NB4 (cell line): ENCODE measurements at regions not wholly inside any gene's neighbourhood (a gene's known extent, or its start where the extent isn't known, plus 50 kb on each side); places are given as distances from the start of the nearest gene placed in this dataset.
"Not testable (repeated sequence)": the region's sequence is repeated elsewhere in the genome, so short reads cannot be mapped to it uniquely, and the experiment has no call there.

Experiments
- DNase-seq: peaks from one replicate; pipeline ENCODE4 v3.0.0; 2010; ENCODE audit warnings: low read depth
- H3K4me3 ChIP-seq: one replicate; pipeline ENCODE4 v1.5.1; 2011; ENCODE audit warnings: mild to moderate bottlenecking, low read depth, low read length, moderate library complexity
- MYC ChIP-seq: IDR thresholded peaks from 2 replicates; pipeline ENCODE4 v1.6.1; 2011; ENCODE audit warnings: low read depth, low read length
- POLR2A ChIP-seq: IDR thresholded peaks from 2 replicates; pipeline ENCODE4 v1.6.1; 2011; ENCODE audit warnings: mild to moderate bottlenecking; ENCODE audit not compliant: insufficient read length; ENCODE audit errors: extremely low read depth
- TF ChIP-seq, protein P1 (sequence below): IDR thresholded peaks from one replicate; pipeline ENCODE4 v1.5.1; 2012; ENCODE audit warnings: low read depth, low read length
- TF ChIP-seq, protein P2 (sequence below): IDR thresholded peaks from 2 replicates; pipeline ENCODE4 v1.6.1; 2011; ENCODE audit warnings: low read depth, low read length

- H3K4me3 ChIP-seq: no peak overlapping the region
- DNase-seq: no peak
- TF ChIP-seq, protein P1, sequence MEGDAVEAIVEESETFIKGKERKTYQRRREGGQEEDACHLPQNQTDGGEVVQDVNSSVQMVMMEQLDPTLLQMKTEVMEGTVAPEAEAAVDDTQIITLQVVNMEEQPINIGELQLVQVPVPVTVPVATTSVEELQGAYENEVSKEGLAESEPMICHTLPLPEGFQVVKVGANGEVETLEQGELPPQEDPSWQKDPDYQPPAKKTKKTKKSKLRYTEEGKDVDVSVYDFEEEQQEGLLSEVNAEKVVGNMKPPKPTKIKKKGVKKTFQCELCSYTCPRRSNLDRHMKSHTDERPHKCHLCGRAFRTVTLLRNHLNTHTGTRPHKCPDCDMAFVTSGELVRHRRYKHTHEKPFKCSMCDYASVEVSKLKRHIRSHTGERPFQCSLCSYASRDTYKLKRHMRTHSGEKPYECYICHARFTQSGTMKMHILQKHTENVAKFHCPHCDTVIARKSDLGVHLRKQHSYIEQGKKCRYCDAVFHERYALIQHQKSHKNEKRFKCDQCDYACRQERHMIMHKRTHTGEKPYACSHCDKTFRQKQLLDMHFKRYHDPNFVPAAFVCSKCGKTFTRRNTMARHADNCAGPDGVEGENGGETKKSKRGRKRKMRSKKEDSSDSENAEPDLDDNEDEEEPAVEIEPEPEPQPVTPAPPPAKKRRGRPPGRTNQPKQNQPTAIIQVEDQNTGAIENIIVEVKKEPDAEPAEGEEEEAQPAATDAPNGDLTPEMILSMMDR: no peak
- TF ChIP-seq, protein P2, sequence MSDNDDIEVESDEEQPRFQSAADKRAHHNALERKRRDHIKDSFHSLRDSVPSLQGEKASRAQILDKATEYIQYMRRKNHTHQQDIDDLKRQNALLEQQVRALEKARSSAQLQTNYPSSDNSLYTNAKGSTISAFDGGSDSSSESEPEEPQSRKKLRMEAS: no peak
- no peak for TF ChIP-seq POLR2A
- no peak for TF ChIP-seq MYC
Measured at GRCh38 chr1:189311915-189312314, 1165.7 kb downstream of the BRINP3 start.

DNA sequence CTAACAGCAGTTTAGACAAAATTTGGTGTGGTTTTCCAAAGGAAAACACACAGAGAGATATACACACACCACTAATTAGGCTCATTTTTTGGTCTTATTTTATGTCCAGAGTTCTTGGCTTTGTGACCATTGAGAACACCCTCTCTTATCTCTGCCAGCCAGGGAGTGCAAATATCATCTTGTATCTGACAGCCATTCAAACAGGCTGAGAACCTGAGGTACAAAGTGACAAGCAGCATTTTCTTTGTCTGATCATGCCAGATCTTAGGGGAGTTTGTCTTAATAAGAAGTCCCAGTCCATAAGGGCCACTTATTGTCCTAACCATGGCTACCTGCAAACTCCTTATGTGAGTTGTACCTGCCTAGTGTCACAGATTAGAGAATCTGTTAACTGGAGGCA lies 1165.2 kb downstream of the BRINP3 start:
- TF ChIP-seq POLR2A (no peak), MYC (no peak)
- TF ChIP-seq, protein P1: no peak
- TF ChIP-seq, protein P2: no peak
- no peak for DNase-seq

GRCh38 chr1:189313488-189313887 lies 1164.2 kb downstream of the BRINP3 start:
- no peak overlapping the region for H3K4me3 ChIP-seq
- TF ChIP-seq MYC: no peak
- TF ChIP-seq POLR2A: no peak
- TF ChIP-seq, protein P2: no peak
- TF ChIP-seq, protein P1: no peak
- DNase-seq: no peak

More for the DNA sequence above, 1165.2 kb downstream of the BRINP3 start:
- H3K4me3 ChIP-seq: no peak overlapping the region

- no peak overlapping the region for H3K4me3 ChIP-seq
- DNase-seq: no peak
- TF ChIP-seq, protein P1: no peak
Measured at GRCh38 chr1:189315035-189315901, 1162.4 kb downstream of the BRINP3 start.

DNA sequence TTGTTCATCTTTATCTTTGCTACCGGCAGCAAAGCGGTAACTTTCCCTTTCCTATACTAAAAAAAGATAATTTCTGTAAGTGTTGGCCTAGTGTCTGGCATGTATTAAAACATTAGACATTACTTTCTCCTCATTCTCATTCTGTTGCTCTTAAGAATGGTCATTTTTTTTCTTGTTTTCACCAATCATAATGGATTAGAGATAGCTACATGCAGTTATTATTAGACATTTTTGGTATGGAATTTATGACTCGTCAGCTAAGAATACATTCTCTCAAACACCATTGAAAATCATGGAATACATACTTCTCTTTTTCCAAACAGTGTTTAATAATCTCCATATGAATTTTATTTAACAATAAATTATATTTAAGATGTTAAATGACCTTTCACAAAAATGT lies 1154.6 kb downstream of the BRINP3 start:
- DNase-seq: no peak
- no peak overlapping the region for H3K4me3 ChIP-seq
- TF ChIP-seq, protein P1: no peak
- no peak for TF ChIP-seq POLR2A
- TF ChIP-seq, protein P2: no peak
- no peak for TF ChIP-seq MYC

DNA sequence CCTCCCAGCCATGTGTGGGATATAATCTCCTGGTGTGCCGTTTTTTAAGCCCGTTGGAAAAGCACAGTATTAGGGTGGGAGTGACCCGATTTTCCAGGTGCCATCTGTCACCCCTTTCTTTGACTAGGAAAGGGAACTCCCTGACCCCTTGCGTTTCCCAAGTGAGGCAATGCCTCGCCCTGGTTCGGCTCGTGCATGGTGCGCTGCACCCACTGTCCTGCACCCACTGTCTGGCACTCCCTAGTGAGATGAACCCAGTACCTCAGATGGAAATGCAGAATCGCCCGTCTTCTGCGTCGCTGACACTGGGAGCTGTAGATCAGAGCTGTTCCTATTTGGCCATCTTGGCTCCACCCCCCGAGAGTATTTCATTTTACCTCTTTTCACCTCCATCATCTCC lies 1146.6 kb downstream of the BRINP3 start:
- not testable (repeated sequence) for DNase-seq, H3K4me3 ChIP-seq
